ENCODE measurements at regions not wholly inside any gene's neighbourhood (a gene's known extent, or its start where the extent isn't known, plus 50 kb on each side); places are given as distances from the start of the nearest gene placed in this dataset.

GRCh38 chr4:181701214-181701613 lies 542.0 kb upstream of the TENM3 start:
- FAIRE-seq (no peak), DNase-seq (ENCODE audit: low read depth, low spot score) (no peak), ATAC-seq (no peak)
- Histone ChIP-seq H3K36me3 (ENCODE audit: control insufficient read depth in 2 of 2, insufficient read depth in 2 of 2, low read length in 1 of 2) (no peaks in the 10 kb centered on the region), H3K27ac (ENCODE audit: control insufficient read depth, insufficient read depth) (no peak overlapping the region), H3K9me3 (replicated peaks; ENCODE audit: control insufficient read depth, insufficient read depth, low read length) (no peaks in the 10 kb centered on the region), H3K9ac (ENCODE audit: control insufficient read depth, insufficient read depth, low read length) (no peak overlapping the region), H3K4me3 (no peak overlapping the region), H3K4me2 (ENCODE audit: control insufficient read depth, insufficient read depth) (no peak overlapping the region), H4K20me1 (ENCODE audit: control insufficient read depth, insufficient read depth) (no peaks in the 10 kb centered on the region), H3K27me3 (replicated peaks in 1 of 2; ENCODE audit: control insufficient read depth in 2 of 2, insufficient read depth in 2 of 2, low read length in 1 of 2) (no peaks in the 10 kb centered on the region), H2AFZ (ENCODE audit: control insufficient read depth, low read depth, low read length) (no peak overlapping the region), H3K79me2 (ENCODE audit: control insufficient read depth, insufficient read depth, low read length) (no peaks in the 10 kb centered on the region), H3K4me1 (ENCODE audit: control insufficient read depth, insufficient read depth, low read length) (no peaks in the 10 kb centered on the region)
- ChIA-PET RAD21 (ENCODE audit: unreplicated experiment) (no interaction called here), POLR2A (no interaction called here), CTCF (no interaction called here), SMC1A (ENCODE audit: uncharacterized antibody, unreplicated experiment) (no interaction called here)
- TF ChIP-seq NBN (IDR thresholded peaks at IDR 0.05) = no peak
- TF ChIP-seq MLLT1 (IDR thresholded peaks at IDR 0.05) = no peak
- TF ChIP-seq EED (IDR thresholded peaks at IDR 0.05; ENCODE audit: low read depth) = no peak
- TF ChIP-seq ZNF687 (IDR thresholded peaks at IDR 0.05) = no peak
- TF ChIP-seq ELK1 (IDR thresholded peaks at IDR 0.05; ENCODE audit: low read depth, low read length) = no peak
- TF ChIP-seq E2F4 (IDR thresholded peaks at IDR 0.05; ENCODE audit: low read depth, low read length) = no peak
- WGBS (ENCODE audit: insufficient coverage, insufficient replicate concordance, low lambda C conversion rate, missing lambda C conversion rate) = 25% methylated on average over 5 of the region's 5 CpGs
- no TSS peak for BruUV-seq (replicated peaks)
- in situ Hi-C loops (cut with MboI) (no loop called here), intact Hi-C loops (cut with micrococcal nuclease; ENCODE audit: unreplicated experiment) (no loop called here)

Data from GM12878 (cell line).